Choroid plexus epithelial cell (primary cell): ENCODE measurements at regions not wholly inside any gene's neighbourhood (a gene's known extent, or its start where the extent isn't known, plus 50 kb on each side); places are given as distances from the start of the nearest gene placed in this dataset.
"Not testable (repeated sequence)": the region's sequence is repeated elsewhere in the genome, so short reads cannot be mapped to it uniquely, and the experiment has no call there.

Experiments
- DNase-seq: peaks from one replicate; pipeline ENCODE4 v3.0.0-alpha.2; 2010; ENCODE audit warnings: low read depth
- H3K4me3 ChIP-seq: 2 replicates; pipeline ENCODE4 v1.5.1; 2011; ENCODE audit warnings: low read depth, mild to moderate bottlenecking, control low read depth, low read length, moderate library complexity
- CTCF ChIP-seq: conservative IDR thresholded peaks from 2 replicates; pipeline ENCODE4 v1.5.1; 2011; ENCODE audit warnings: low read depth, mild to moderate bottlenecking, control low read depth, inconsistent platforms, low read length, moderate library complexity

GRCh38 chr1:199522936-199523335 lies 504.6 kb upstream of the NR5A2 start:
- peak; percentile 58 for DNase-seq
- no peak overlapping the region for H3K4me3 ChIP-seq
- no peak for TF ChIP-seq CTCF

- H3K4me3 ChIP-seq = no peak overlapping the region
- DNase-seq = peak; percentile 13
- no peak for TF ChIP-seq CTCF
Observed at GRCh38 chr1:199529324-199529723, 498.2 kb upstream of the NR5A2 start.

GRCh38 chr1:199533361-199533760 lies 494.1 kb upstream of the NR5A2 start:
- not testable (repeated sequence) for H3K4me3 ChIP-seq, DNase-seq

- DNase-seq = peak; percentile 22
- peak; percentile 49 for TF ChIP-seq CTCF
- no peak overlapping the region for H3K4me3 ChIP-seq
Observed at GRCh38 chr1:199545780-199546179, 481.7 kb upstream of the NR5A2 start.

- H3K4me3 ChIP-seq = no peak overlapping the region
- no peak for DNase-seq
- TF ChIP-seq CTCF = no peak
Observed at GRCh38 chr1:199546323-199546722, 481.2 kb upstream of the NR5A2 start.

GRCh38 chr1:199549421-199549820 lies 478.1 kb upstream of the NR5A2 start:
- H3K4me3 ChIP-seq = no peak overlapping the region
- no peak for TF ChIP-seq CTCF
- DNase-seq = no peak

- H3K4me3 ChIP-seq = no peak overlapping the region
- peak; percentile 66 for DNase-seq
- peak; percentile 56 for TF ChIP-seq CTCF
Observed at GRCh38 chr1:199550199-199551065, 477.1 kb upstream of the NR5A2 start.
